IMR-90 (cell line): ENCODE measurements at regions not wholly inside any gene's neighbourhood (a gene's known extent, or its start where the extent isn't known, plus 50 kb on each side); places are given as distances from the start of the nearest gene placed in this dataset.

Source experiments
- ATAC-seq: fragments of 200-7000 bp; cut with Tn5 transposase; 2 replicates; pipeline ENCODE4 v1.9.1; 2020; ENCODE audit warnings: low read depth, mild to moderate bottlenecking, moderate library complexity
- BruUV-seq: library from RNA; stranded (reverse); fragments of 400-500 nt; replicated peaks from 2 replicates; lab custom pipeline; 2021; lab: Mats Ljungman, UMichigan
- CTCF ChIA-PET: fragments of 300-600 bp; formaldehyde crosslinking; extraction: SDS; loops from one replicate; lab custom pipeline; 2021; ENCODE audit warnings: antibody characterized with exemption; lab: Yijun Ruan, JAX
- POLR2A ChIA-PET: fragments of 300-600 bp; sonication (Branson Sonifier 250); formaldehyde crosslinking; loops from one replicate; lab custom pipeline; 2022; ENCODE audit warnings: antibody characterized with exemption; ENCODE audit not compliant: unreplicated experiment; lab: Charles Lee
- DNase-seq: peaks from one replicate; pipeline ENCODE4 v3.0.0; 2013
- H2AFZ ChIP-seq: replicated peaks from 2 replicates; pipeline ENCODE3; 2013; ENCODE audit warnings: low read length, mild to moderate bottlenecking; ENCODE audit not compliant: poor library complexity
- H2AK5ac ChIP-seq: 2 replicates; pipeline ENCODE4 v1.6.1; 2013; ENCODE audit warnings: low read depth, low read length, inconsistent platforms
- H2AK9ac ChIP-seq: replicated peaks from 2 replicates; pipeline ENCODE3; 2013; ENCODE audit warnings: mild to moderate bottlenecking, low read depth, low read length, moderate library complexity; ENCODE audit not compliant: poor library complexity
- H2BK120ac ChIP-seq: 2 replicates; pipeline ENCODE4 v1.6.1; 2013; ENCODE audit warnings: low read depth, low read length, inconsistent platforms
- H2BK15ac ChIP-seq: 3 replicates; pipeline ENCODE4 v1.6.1; 2013; ENCODE audit warnings: low read depth, low read length, inconsistent platforms
- H2BK20ac ChIP-seq: 2 replicates; pipeline ENCODE4 v1.6.1; 2013; ENCODE audit warnings: low read depth, mild to moderate bottlenecking, inconsistent platforms, low read length, moderate library complexity
- H2BK5ac ChIP-seq: 2 replicates; pipeline ENCODE4 v1.6.1; 2013; ENCODE audit warnings: mild to moderate bottlenecking, low read depth, low read length, inconsistent platforms; ENCODE audit not compliant: poor library complexity, severe bottlenecking
- H3K14ac ChIP-seq: replicated peaks from 2 replicates; pipeline ENCODE4 v1.6.1; 2013; ENCODE audit warnings: low read depth, low read length, inconsistent platforms
- H3K18ac ChIP-seq: 2 replicates; pipeline ENCODE4 v1.6.1; 2013; ENCODE audit warnings: low read depth, low read length, control low read depth
- H3K23ac ChIP-seq: 2 replicates; pipeline ENCODE4 v1.6.1; 2013; ENCODE audit warnings: low read depth, low read length, inconsistent platforms
- H3K27ac ChIP-seq: 2 replicates; pipeline ENCODE4 v1.5.1; 2013; ENCODE audit warnings: mild to moderate bottlenecking, control low read depth, low read length; ENCODE audit not compliant: insufficient read depth
- H3K27me3 ChIP-seq: 2 replicates; pipeline ENCODE4 v1.6.1; 2013; ENCODE audit warnings: low read length; ENCODE audit not compliant: control insufficient read depth, insufficient read depth
- H3K36me3 ChIP-seq: 2 replicates; pipeline ENCODE4 v1.6.1; 2013; ENCODE audit warnings: low read length, mixed read lengths; ENCODE audit not compliant: control insufficient read depth, insufficient read depth
- H3K4ac ChIP-seq: 2 replicates; pipeline ENCODE4 v1.6.1; 2013; ENCODE audit warnings: low read depth, low read length, inconsistent platforms
- H3K4me1 ChIP-seq: 2 replicates; pipeline ENCODE4 v1.6.1; 2013; ENCODE audit warnings: low read length, mixed read lengths; ENCODE audit not compliant: control insufficient read depth, insufficient read depth
- H3K4me2 ChIP-seq: 2 replicates; pipeline ENCODE4 v1.6.1; 2013; ENCODE audit warnings: low read depth, mild to moderate bottlenecking, control low read depth, low read length, moderate library complexity
- H3K4me3 ChIP-seq: 2 replicates; pipeline ENCODE4 v1.5.1; 2013; ENCODE audit warnings: low read depth, mild to moderate bottlenecking, control low read depth, low read length, moderate library complexity; ENCODE audit not compliant: insufficient read depth
- H3K56ac ChIP-seq: 2 replicates; pipeline ENCODE4 v1.6.1; 2013; ENCODE audit warnings: low read length, inconsistent platforms; ENCODE audit not compliant: insufficient read depth; ENCODE audit errors: extremely low read depth
- H3K79me1 ChIP-seq, 2 experiments: 2 replicates each; pipeline ENCODE4 v1.6.1; 2013; ENCODE audit warnings: low read length in 2 of 2, inconsistent platforms in 1 of 2, low read depth in 1 of 2
- H3K9ac ChIP-seq: 2 replicates; pipeline ENCODE4 v1.6.1; 2013; ENCODE audit warnings: low read depth, low read length, control low read depth
- H3K9me1 ChIP-seq: 2 replicates; pipeline ENCODE4 v1.6.1; 2013; ENCODE audit warnings: low read length, inconsistent platforms; ENCODE audit not compliant: insufficient read depth
- H3K9me3 ChIP-seq: 2 replicates; pipeline ENCODE4 v1.6.1; 2013; ENCODE audit warnings: low read length; ENCODE audit not compliant: control insufficient read depth, insufficient read depth
- H4K20me1 ChIP-seq: 2 replicates; pipeline ENCODE4 v1.6.1; 2013; ENCODE audit warnings: low read length, inconsistent platforms; ENCODE audit not compliant: insufficient read depth
- H4K5ac ChIP-seq: 2 replicates; pipeline ENCODE4 v1.6.1; 2013; ENCODE audit warnings: mild to moderate bottlenecking, low read depth, low read length, control low read depth
- H4K8ac ChIP-seq, 2 experiments: 2 replicates each; pipeline ENCODE4 v1.6.1; 2013; ENCODE audit warnings: low read depth in 2 of 2, low read length in 2 of 2, control low read depth in 1 of 2, inconsistent platforms in 1 of 2
- H4K91ac ChIP-seq: 2 replicates; pipeline ENCODE4 v1.6.1; 2013; ENCODE audit warnings: low read depth, low read length, inconsistent platforms; ENCODE audit not compliant: insufficient read depth
- BHLHE40 ChIP-seq: fragments of 150-350 bp; IDR thresholded peaks from 2 replicates; pipeline ENCODE4 v1.6.1; 2016; ENCODE audit warnings: mild to moderate bottlenecking, low read depth, low read length
- CEBPB ChIP-seq: IDR thresholded peaks from 2 replicates; pipeline ENCODE4 v1.6.1; 2012; ENCODE audit warnings: low read depth, low read length, improper control_type of control experiment
- CHD1 ChIP-seq: IDR thresholded peaks from 2 replicates; pipeline ENCODE4 v1.6.1; 2012; ENCODE audit warnings: low read depth, low read length, improper control_type of control experiment
- CTCF ChIP-seq: conservative IDR thresholded peaks from 2 replicates; pipeline ENCODE4 v1.5.1; 2012; ENCODE audit warnings: mild to moderate bottlenecking, low read depth, low read length, improper control_type of control experiment
- FOS ChIP-seq: fragments of 150-350 bp; IDR thresholded peaks from 2 replicates; pipeline ENCODE4 v1.6.1; 2016; ENCODE audit warnings: low read depth, low read length
- MAFK ChIP-seq: IDR thresholded peaks from 2 replicates; pipeline ENCODE4 v1.6.1; 2012; ENCODE audit warnings: low read depth, low read length, improper control_type of control experiment
- MAZ ChIP-seq: IDR thresholded peaks from 2 replicates; pipeline ENCODE4 v1.6.1; 2012; ENCODE audit warnings: low read depth, mild to moderate bottlenecking, low read length, improper control_type of control experiment, moderate library complexity, borderline replicate concordance
- MXI1 ChIP-seq: IDR thresholded peaks from 2 replicates; pipeline ENCODE4 v1.6.1; 2012; ENCODE audit warnings: low read depth, mild to moderate bottlenecking, low read length, moderate library complexity, borderline replicate concordance
- NFE2L2 ChIP-seq: fragments of 150-350 bp; IDR thresholded peaks from 2 replicates; pipeline ENCODE4 v1.6.1; 2016; ENCODE audit warnings: low read depth, mild to moderate bottlenecking, low read length
- POLR2A ChIP-seq: IDR thresholded peaks from 2 replicates; pipeline ENCODE4 v1.6.1; 2012; ENCODE audit warnings: mild to moderate bottlenecking, low read depth, low read length
- RAD21 ChIP-seq: IDR thresholded peaks from 2 replicates; pipeline ENCODE4 v1.6.1; 2012; ENCODE audit warnings: low read length, improper control_type of control experiment
- RCOR1 ChIP-seq: IDR thresholded peaks from 2 replicates; pipeline ENCODE4 v1.6.1; 2012; ENCODE audit warnings: mild to moderate bottlenecking, low read length, improper control_type of control experiment; ENCODE audit not compliant: insufficient replicate concordance
- RFX5 ChIP-seq: IDR thresholded peaks from 2 replicates; pipeline ENCODE4 v1.8.0; 2012; ENCODE audit warnings: low read depth, mild to moderate bottlenecking, low read length, moderate library complexity
- SMC3 ChIP-seq: fragments of 150-350 bp; IDR thresholded peaks from 2 replicates; pipeline ENCODE4 v1.6.1; 2016; ENCODE audit warnings: low read depth, mild to moderate bottlenecking, antibody characterized with exemption, low read length, moderate library complexity
- USF2 ChIP-seq: fragments of 150-350 bp; IDR thresholded peaks from 2 replicates; pipeline ENCODE4 v1.6.1; 2017; ENCODE audit warnings: mild to moderate bottlenecking, antibody characterized with exemption, low read length, low read depth
- WGBS, 2 experiments: methylation state at CpG; one replicate each; pipeline versions ENCODE4 v1.1.5 to v1.1.7; 2013; ENCODE audit warnings: missing lambda C conversion rate in 2 of 2; ENCODE audit not compliant: insufficient read length in 1 of 2; ENCODE audit errors: extremely low coverage in 2 of 2; 5-methylcytosine and 5-hydroxymethylcytosine counted together
- dilution Hi-C: fragments of 300-500 bp; cut with HindIII; formaldehyde crosslinking; loops from one replicate; pipeline ENCODE4 v1.14.3; 2018; ENCODE audit warnings: low sequenced_read_pairs; ENCODE audit not compliant: unreplicated experiment
- in situ Hi-C: fragments of 300-500 bp; cut with MboI; formaldehyde crosslinking; loops from 3 replicates; pipeline ENCODE4 v1.14.3; 2019; ENCODE audit warnings: low sequenced_read_pairs, inconsistent platforms, mixed read lengths
- intact Hi-C: fragments of 100-400 bp; cut with micrococcal nuclease; formaldehyde crosslinking; loops from 2 replicates; pipeline ENCODE4 v1.10.0; 2022

- no TSS peak for BruUV-seq
- no peaks in the 10 kb centered on the region for H3K36me3 ChIP-seq
- no peak overlapping the region for H2BK120ac ChIP-seq
- ATAC-seq (no peak), DNase-seq (no peak)
- H3K4me3 ChIP-seq: no peak overlapping the region
- no peak overlapping the region for H2BK5ac ChIP-seq
- no peak overlapping the region for H2AK9ac ChIP-seq
- 96% methylated on average over 3 of the region's 3 CpGs; no CpG with 5 or more reads in 1 of the 2 experiments for WGBS, 2 experiments
- POLR2A ChIA-PET: interaction anchor here (0.6 kb wide), 1 partner anchor 154 kb away, joined by 4 read pairs; the partner anchor contains the start of gene BTG1
- CTCF ChIA-PET: interaction anchor here (0.6 kb wide), 1 partner anchor 14 kb away, joined by 3 read pairs; no protein-coding TSS in a partner anchor
- peaks cover 12% of the 10 kb centered on the region for H3K4me1 ChIP-seq
- H3K27me3 ChIP-seq: no peaks in the 10 kb centered on the region
- peaks cover 6% of the 10 kb centered on the region; the same call in 1 of the 2 replicates for H3K9me1 ChIP-seq
- H3K18ac ChIP-seq: no peak overlapping the region
- H3K79me1 ChIP-seq: 0 out of 4 replicates have a peak, but pooled peaks cover 0 to 4% of the 10 kb centered on the region in 2 experiments
- no peak overlapping the region for H4K91ac ChIP-seq
- intact Hi-C loops: loop anchor here (5.0 to 10.0 kb wide), 2 partner anchors 152 to 265 kb away; partner anchors contain the start of gene BTG1
- no peak overlapping the region for H3K4me2 ChIP-seq
- no peak overlapping the region for H2AK5ac ChIP-seq
- H2AFZ ChIP-seq: no peak overlapping the region
- no peak overlapping the region for H2BK20ac ChIP-seq
- TF ChIP-seq RAD21 (no peak), POLR2A (no peak), MAFK (no peak), CEBPB (no peak), RCOR1 (no peak), BHLHE40 (no peak), RFX5 (no peak), MXI1 (no peak), FOS (no peak), USF2 (no peak), SMC3 (no peak), CTCF (no peak), NFE2L2 (no peak), MAZ (no peak), CHD1 (no peak)
- H3K56ac ChIP-seq: no peak overlapping the region
- dilution Hi-C loops: no loop called here
- H3K4ac ChIP-seq: no peak overlapping the region
- no peaks in the 10 kb centered on the region for H3K9me3 ChIP-seq
- no peaks in the 10 kb centered on the region for H4K20me1 ChIP-seq
- H2BK15ac ChIP-seq: no peak overlapping the region
- no peak overlapping the region for H3K27ac ChIP-seq
- in situ Hi-C loops: no loop called here
- no peak overlapping the region for H3K9ac ChIP-seq
- no peak overlapping the region for H4K8ac ChIP-seq
- H3K14ac ChIP-seq: no peak overlapping the region
- H4K5ac ChIP-seq: no peak overlapping the region
- no peak overlapping the region for H3K23ac ChIP-seq
These were observed 154.1 kb upstream of the BTG1 start for GRCh38 chr12:92299744-92300143.
